Activated B cell treated with CpG ODN at 0.5 μM for 24 hours (primary cell): ENCODE measurements at regions not wholly inside any gene's neighbourhood (a gene's known extent, or its start where the extent isn't known, plus 50 kb on each side); places are given as distances from the start of the nearest gene placed in this dataset.
"Not testable (repeated sequence)": the region's sequence is repeated elsewhere in the genome, so short reads cannot be mapped to it uniquely, and the experiment has no call there.

Source experiments
- ATAC-seq: fragments of 200-7000 bp; cut with Tn5 transposase; one replicate; pipeline ENCODE4 v1.10.0; 2021; ENCODE audit warnings: low read depth, mild to moderate bottlenecking, moderate library complexity
- CTCF ChIA-PET: fragments of 350-600 bp; sonication (Branson Sonifier 250); formaldehyde crosslinking; loops from one replicate; lab custom pipeline; 2021; ENCODE audit warnings: antibody characterized with exemption; lab: Charles Lee
- POLR2A ChIA-PET: fragments of 350-600 bp; sonication (Branson Sonifier 250); formaldehyde crosslinking; loops from one replicate; lab custom pipeline; 2021; ENCODE audit warnings: antibody characterized with exemption; lab: Charles Lee
- DNase-seq: peaks from one replicate; pipeline ENCODE4 v3.0.0; 2022
- H3K27ac Mint-ChIP-seq: one replicate; pipeline ENCODE4 v1.8.0; 2020; ENCODE audit warnings: mixed read lengths
- H3K27me3 Mint-ChIP-seq: one replicate; pipeline ENCODE4 v1.8.0; 2021; ENCODE audit warnings: mixed read lengths
- H3K36me3 Mint-ChIP-seq: one replicate; pipeline ENCODE4 v1.8.0; 2021; ENCODE audit warnings: low read depth, mixed read lengths
- H3K4me1 Mint-ChIP-seq: one replicate; pipeline ENCODE4 v1.8.0; 2021; ENCODE audit warnings: mixed read lengths
- H3K4me3 Mint-ChIP-seq: one replicate; pipeline ENCODE4 v1.8.0; 2020; ENCODE audit warnings: mild to moderate bottlenecking, mixed read lengths
- H3K9me3 Mint-ChIP-seq: one replicate; pipeline ENCODE4 v1.8.0; 2020; ENCODE audit warnings: mixed read lengths
- intact Hi-C: fragments of 100-400 bp; cut with micrococcal nuclease; formaldehyde crosslinking; loops from one replicate; pipeline ENCODE4 v1.15.1; 2024
- TF ChIP-seq, protein P1 (sequence below): fragments of 200-600 bp; IDR thresholded peaks from one replicate; pipeline ENCODE4 v1.8.0; 2022; ENCODE audit warnings: antibody characterized with exemption, mild to moderate bottlenecking

GRCh38 chr12:131334835-131335234 is 376.1 kb upstream of the SFSWAP start:
- Mint-ChIP-seq H3K4me3 (no peak overlapping the region), H3K27me3 (peaks cover 4% of the 10 kb centered on the region), H3K9me3 (no peaks in the 10 kb centered on the region), H3K4me1 (no peaks in the 10 kb centered on the region), H3K36me3 (no peaks in the 10 kb centered on the region), H3K27ac (no peak overlapping the region)
- ChIA-PET POLR2A (no interaction called here), CTCF (no interaction called here)
- intact Hi-C loops: no loop called here
- ATAC-seq (no peak), DNase-seq (no peak)
- TF ChIP-seq, protein P1, sequence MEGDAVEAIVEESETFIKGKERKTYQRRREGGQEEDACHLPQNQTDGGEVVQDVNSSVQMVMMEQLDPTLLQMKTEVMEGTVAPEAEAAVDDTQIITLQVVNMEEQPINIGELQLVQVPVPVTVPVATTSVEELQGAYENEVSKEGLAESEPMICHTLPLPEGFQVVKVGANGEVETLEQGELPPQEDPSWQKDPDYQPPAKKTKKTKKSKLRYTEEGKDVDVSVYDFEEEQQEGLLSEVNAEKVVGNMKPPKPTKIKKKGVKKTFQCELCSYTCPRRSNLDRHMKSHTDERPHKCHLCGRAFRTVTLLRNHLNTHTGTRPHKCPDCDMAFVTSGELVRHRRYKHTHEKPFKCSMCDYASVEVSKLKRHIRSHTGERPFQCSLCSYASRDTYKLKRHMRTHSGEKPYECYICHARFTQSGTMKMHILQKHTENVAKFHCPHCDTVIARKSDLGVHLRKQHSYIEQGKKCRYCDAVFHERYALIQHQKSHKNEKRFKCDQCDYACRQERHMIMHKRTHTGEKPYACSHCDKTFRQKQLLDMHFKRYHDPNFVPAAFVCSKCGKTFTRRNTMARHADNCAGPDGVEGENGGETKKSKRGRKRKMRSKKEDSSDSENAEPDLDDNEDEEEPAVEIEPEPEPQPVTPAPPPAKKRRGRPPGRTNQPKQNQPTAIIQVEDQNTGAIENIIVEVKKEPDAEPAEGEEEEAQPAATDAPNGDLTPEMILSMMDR: no peak

GRCh38 chr12:131335456-131335855 is 375.4 kb upstream of the SFSWAP start:
- CTCF ChIA-PET: no interaction called here
- peaks cover 6% of the 10 kb centered on the region for H3K27me3 Mint-ChIP-seq
- TF ChIP-seq, protein P1: no peak
- no peaks in the 10 kb centered on the region for H3K4me1 Mint-ChIP-seq
- intact Hi-C loops: no loop called here
- ATAC-seq: no peak
- no peak for DNase-seq
- POLR2A ChIA-PET: no interaction called here
- H3K36me3 Mint-ChIP-seq: no peaks in the 10 kb centered on the region
- H3K4me3 Mint-ChIP-seq: no peak overlapping the region
- H3K27ac Mint-ChIP-seq: no peak overlapping the region
- no peaks in the 10 kb centered on the region for H3K9me3 Mint-ChIP-seq

DNA sequence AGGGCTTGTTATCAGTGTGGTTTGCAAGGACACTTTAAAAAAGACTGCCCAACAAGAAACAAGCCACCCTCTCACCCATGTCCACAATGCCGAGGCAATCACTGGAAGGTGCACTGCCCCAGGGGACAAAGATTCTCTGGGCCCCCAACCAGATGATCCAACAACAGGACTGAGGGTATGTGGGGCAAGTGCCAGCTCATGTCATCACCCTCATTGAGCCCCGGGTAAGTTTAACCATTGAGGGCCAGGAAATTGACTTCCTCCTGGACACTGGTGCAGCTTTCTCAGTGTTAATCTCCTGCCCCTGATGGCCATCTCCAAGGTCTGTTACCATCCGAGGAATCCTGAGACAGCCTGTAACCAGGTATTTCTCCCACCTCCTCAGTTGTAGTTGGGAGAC is 373.0 kb upstream of the SFSWAP start:
- POLR2A ChIA-PET, DNase-seq, ATAC-seq, intact Hi-C loops, H3K9me3 Mint-ChIP-seq, H3K27ac Mint-ChIP-seq, CTCF ChIA-PET, H3K27me3 Mint-ChIP-seq, H3K4me3 Mint-ChIP-seq, H3K36me3 Mint-ChIP-seq, H3K4me1 Mint-ChIP-seq: not testable (repeated sequence)

DNA sequence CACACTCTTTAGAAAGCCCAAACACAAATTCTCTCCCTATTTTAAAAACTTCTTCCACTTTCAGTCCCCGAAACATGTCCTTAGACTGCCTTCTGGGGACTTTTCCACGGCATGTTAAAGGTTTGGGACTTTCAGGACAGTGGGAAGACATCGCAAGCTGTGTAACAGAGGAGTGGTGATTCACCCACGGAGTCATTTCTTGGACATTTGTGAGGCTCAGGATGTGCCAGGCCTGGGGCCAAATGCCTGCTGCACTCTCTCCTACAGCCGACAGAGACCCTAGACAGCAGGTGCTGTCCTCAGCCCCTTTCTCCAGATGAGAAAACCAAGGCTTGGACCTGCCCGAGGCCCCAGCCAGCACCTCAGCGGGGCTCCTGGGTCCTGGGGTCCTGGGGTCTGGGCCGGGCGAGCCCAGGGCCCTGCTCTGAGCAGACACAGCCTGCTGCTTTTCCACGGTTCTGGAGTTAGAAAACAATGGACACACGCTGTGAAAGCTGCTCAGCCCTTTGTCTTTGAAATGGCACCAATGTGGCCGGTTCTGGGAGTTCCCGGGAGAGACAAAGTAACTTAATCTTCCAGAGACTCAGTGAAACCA is 370.2 kb upstream of the SFSWAP start:
- Mint-ChIP-seq H3K9me3 (no peaks in the 10 kb centered on the region), H3K36me3 (no peaks in the 10 kb centered on the region), H3K27me3 (peaks cover 6% of the 10 kb centered on the region), H3K4me1 (no peaks in the 10 kb centered on the region), H3K27ac (no peak overlapping the region), H3K4me3 (no peak overlapping the region)
- DNase-seq (no peak), ATAC-seq (no peak)
- POLR2A ChIA-PET: no interaction called here
- CTCF ChIA-PET: no interaction called here
- TF ChIP-seq, protein P1: no peak
- intact Hi-C loops: no loop called here

GRCh38 chr12:131341608-131342007 is 369.3 kb upstream of the SFSWAP start:
- H3K27ac Mint-ChIP-seq, H3K4me1 Mint-ChIP-seq, POLR2A ChIA-PET, ATAC-seq, H3K9me3 Mint-ChIP-seq, H3K4me3 Mint-ChIP-seq, H3K36me3 Mint-ChIP-seq, H3K27me3 Mint-ChIP-seq, intact Hi-C loops, CTCF ChIA-PET, DNase-seq: not testable (repeated sequence)

GRCh38 chr12:131343436-131343835 is 367.5 kb upstream of the SFSWAP start:
- H3K9me3 Mint-ChIP-seq, ATAC-seq, H3K27ac Mint-ChIP-seq, H3K4me1 Mint-ChIP-seq, intact Hi-C loops, H3K36me3 Mint-ChIP-seq, H3K27me3 Mint-ChIP-seq, DNase-seq, POLR2A ChIA-PET, CTCF ChIA-PET, H3K4me3 Mint-ChIP-seq: not testable (repeated sequence)

- H3K27ac Mint-ChIP-seq, intact Hi-C loops, H3K27me3 Mint-ChIP-seq, DNase-seq, CTCF ChIA-PET, H3K36me3 Mint-ChIP-seq, ATAC-seq, H3K4me3 Mint-ChIP-seq, H3K4me1 Mint-ChIP-seq, H3K9me3 Mint-ChIP-seq, POLR2A ChIA-PET: not testable (repeated sequence)
These were observed 366.0 kb upstream of the SFSWAP start for GRCh38 chr12:131344715-131345520.
